GM23248 (cell line): ENCODE measurements at regions not wholly inside any gene's neighbourhood (a gene's known extent, or its start where the extent isn't known, plus 50 kb on each side); places are given as distances from the start of the nearest gene placed in this dataset.

Experiments used
- EZH2 ChIP-seq: fragments of 200-600 bp; sonication (generic); IDR thresholded peaks from 2 replicates; pipeline ENCODE4 v1.6.1; 2018; ENCODE audit warnings: antibody characterized with exemption, mild to moderate bottlenecking; ENCODE audit not compliant: insufficient read depth, poor library complexity, severe bottlenecking
- EZH2phosphoT487 ChIP-seq: fragments of 200-600 bp; sonication (generic); IDR thresholded peaks from 2 replicates; pipeline ENCODE4 v1.6.1; 2018; ENCODE audit warnings: antibody characterized with exemption, moderate library complexity, mild to moderate bottlenecking, low read depth; ENCODE audit not compliant: insufficient read depth

DNA sequence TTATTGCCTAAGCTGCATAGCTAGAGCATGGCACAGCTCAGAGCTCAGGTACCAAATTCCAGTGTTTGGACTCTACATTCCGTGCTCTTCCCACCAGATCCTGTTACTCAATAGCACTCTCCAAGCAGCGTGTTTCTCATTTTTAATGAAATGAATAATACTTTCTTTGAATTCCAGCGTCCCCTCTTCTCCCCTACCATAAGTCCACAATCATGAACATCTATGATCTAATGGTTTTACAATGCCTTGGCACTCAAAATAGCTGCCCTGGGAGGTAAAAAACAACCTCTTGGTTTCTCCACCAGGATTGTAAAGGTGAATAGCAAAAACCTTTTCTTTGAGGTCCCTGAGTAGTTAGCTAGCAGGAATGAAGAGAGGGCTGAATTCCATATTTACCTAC, 480.0 kb upstream of the PKN2 start:
- TF ChIP-seq EZH2 (no peak), EZH2phosphoT487 (no peak)
